H1 (cell line): ENCODE measurements at regions not wholly inside any gene's neighbourhood (a gene's known extent, or its start where the extent isn't known, plus 50 kb on each side); places are given as distances from the start of the nearest gene placed in this dataset.

Source experiments
- CTCF ChIA-PET: fragments of 300-600 bp; sonication (Branson Sonifier 250); formaldehyde crosslinking; loops from one replicate; lab custom pipeline; 2021; ENCODE audit not compliant: partially characterized antibody; lab: Charles Lee
- POLR2A ChIA-PET: fragments of 300-600 bp; sonication (Branson Sonifier 250); formaldehyde crosslinking; loops from one replicate; lab custom pipeline; 2021; ENCODE audit warnings: inconsistent platforms; ENCODE audit not compliant: partially characterized antibody; lab: Charles Lee
- DNase-seq, 2 experiments: peaks; one replicate each; pipeline versions ENCODE4 v3.0.0 to v3.0.0-alpha.2; 2010 to 2022; ENCODE audit warnings: low spot score in 2 of 2, low read depth in 1 of 2, mixed read lengths in 1 of 2
- FAIRE-seq: peaks from 2 replicates; lab custom pipeline; 2011; peaks lifted over from hg19 to GRCh38; lab: Jason Lieb, UNC
- H2AFZ ChIP-seq: 2 replicates; pipeline ENCODE4 v1.8.1; 2012; ENCODE audit warnings: low read length, inconsistent platforms
- H2AK5ac ChIP-seq: 2 replicates; pipeline ENCODE4 v1.6.1; 2013; ENCODE audit warnings: low read depth, low read length
- H2BK120ac ChIP-seq: replicated peaks from 2 replicates; pipeline ENCODE3; 2013; ENCODE audit warnings: low read depth, low read length, inconsistent platforms
- H2BK12ac ChIP-seq: 2 replicates; pipeline ENCODE4 v1.6.1; 2013; ENCODE audit warnings: low read depth, low read length
- H2BK15ac ChIP-seq: 2 replicates; pipeline ENCODE4 v1.6.1; 2013; ENCODE audit warnings: low read length
- H2BK20ac ChIP-seq: 2 replicates; pipeline ENCODE4 v1.6.1; 2013; ENCODE audit warnings: low read length
- H2BK5ac ChIP-seq: 2 replicates; pipeline ENCODE4 v1.6.1; 2013; ENCODE audit warnings: low read depth, low read length
- H3K14ac ChIP-seq: 2 replicates; pipeline ENCODE4 v1.6.1; 2013; ENCODE audit warnings: inconsistent platforms; ENCODE audit not compliant: insufficient read length
- H3K18ac ChIP-seq: 2 replicates; pipeline ENCODE4 v1.6.1; 2013; ENCODE audit warnings: low read length; ENCODE audit errors: extremely low read depth
- H3K23ac ChIP-seq: 2 replicates; pipeline ENCODE4 v1.6.1; 2013; ENCODE audit warnings: inconsistent platforms; ENCODE audit not compliant: insufficient read length
- H3K23me2 ChIP-seq: 2 replicates; pipeline ENCODE4 v1.6.1; 2013; ENCODE audit warnings: low read depth, low read length
- H3K27ac ChIP-seq: 2 replicates; pipeline ENCODE4 v1.6.1; 2011; ENCODE audit warnings: low read depth, low read length, inconsistent platforms
- H3K27me3 ChIP-seq, 4 experiments: replicated peaks in 1 of 4; 1 replicate in 1 of 4; 2 replicates in 3 of 4; pipeline versions ENCODE4 v1.6.1 to v1.8.1; 2011 to 2013; ENCODE audit warnings: low read length in 3 of 4, mild to moderate bottlenecking in 3 of 4, inconsistent platforms in 2 of 4, mixed read lengths in 2 of 4, moderate library complexity in 1 of 4; ENCODE audit not compliant: control insufficient read depth in 3 of 4, insufficient read depth in 3 of 4; ENCODE audit errors: extremely low read depth in 1 of 4
- H3K36me3 ChIP-seq, 4 experiments: 2 replicates each; pipeline versions ENCODE4 v1.6.1 to v1.8.1; 2011 to 2013; ENCODE audit warnings: mild to moderate bottlenecking in 4 of 4, low read length in 3 of 4, moderate library complexity in 2 of 4, control low read depth in 1 of 4, inconsistent platforms in 1 of 4; ENCODE audit not compliant: insufficient read depth in 4 of 4, control insufficient read depth in 2 of 4
- H3K4ac ChIP-seq: replicated peaks from 2 replicates; pipeline ENCODE3; 2013; ENCODE audit warnings: low read length, low read depth, mixed read lengths, inconsistent platforms; ENCODE audit not compliant: insufficient read length
- H3K4me1 ChIP-seq, 4 experiments: replicated peaks in 1 of 4; 1 replicate in 1 of 4; 2 replicates in 3 of 4; pipeline versions ENCODE4 v1.6.1 to v1.8.1; 2011 to 2013; ENCODE audit warnings: low read length in 3 of 4, inconsistent platforms in 2 of 4, mixed read lengths in 1 of 4; ENCODE audit not compliant: insufficient read depth in 4 of 4, control insufficient read depth in 3 of 4
- H3K4me2 ChIP-seq, 2 experiments: 2 replicates each; pipeline versions ENCODE4 v1.6.1 to v1.8.1; 2011 to 2013; ENCODE audit warnings: low read depth in 2 of 2, low read length in 2 of 2, control low read depth in 1 of 2, inconsistent platforms in 1 of 2, mild to moderate bottlenecking in 1 of 2; ENCODE audit not compliant: insufficient read depth in 1 of 2
- H3K4me3 ChIP-seq, 4 experiments: fragments of 200-600, 300-600 bp in 1 of 4; sonication (generic), shearing (Covaris generic), sonication (Bioruptor Twin) in 1 of 4; 2 replicates each; pipeline versions ENCODE4 v1.5.1 to v1.8.1; 2011 to 2016; ENCODE audit warnings: low read length in 4 of 4, low read depth in 3 of 4, control low read depth in 2 of 4, inconsistent platforms in 2 of 4, mild to moderate bottlenecking in 2 of 4, mixed read lengths in 1 of 4, moderate library complexity in 1 of 4; ENCODE audit not compliant: insufficient read depth in 2 of 4; ENCODE audit errors: extremely low read depth in 1 of 4
- H3K56ac ChIP-seq: replicated peaks from 2 replicates; pipeline ENCODE3; 2013; ENCODE audit warnings: low read depth, mild to moderate bottlenecking, mixed read lengths, low read length, inconsistent platforms; ENCODE audit not compliant: insufficient read length
- H3K79me1 ChIP-seq: 2 replicates; pipeline ENCODE4 v1.6.1; 2013; ENCODE audit warnings: low read depth, low read length, control low read depth
- H3K79me2 ChIP-seq, 2 experiments: 2 replicates each; pipeline versions ENCODE4 v1.6.1 to v1.8.1; 2012 to 2013; ENCODE audit warnings: low read length in 2 of 2, mild to moderate bottlenecking in 2 of 2, inconsistent platforms in 1 of 2; ENCODE audit not compliant: insufficient read depth in 2 of 2, control insufficient read depth in 1 of 2
- H3K9ac ChIP-seq, 4 experiments: replicated peaks in 1 of 4; 1 replicate in 1 of 4; 2 replicates in 3 of 4; pipeline versions ENCODE4 v1.6.1 to v1.8.1; 2011 to 2013; ENCODE audit warnings: low read depth in 3 of 4, low read length in 3 of 4, control low read depth in 2 of 4, mild to moderate bottlenecking in 2 of 4, moderate library complexity in 2 of 4, inconsistent platforms in 1 of 4; ENCODE audit errors: extremely low read depth in 1 of 4
- H3K9me3 ChIP-seq, 2 experiments: 2 replicates each; pipeline versions ENCODE4 v1.6.1 to v1.8.1; 2012 to 2013; ENCODE audit warnings: mild to moderate bottlenecking in 2 of 2, moderate library complexity in 2 of 2, control low read depth in 1 of 2, inconsistent platforms in 1 of 2, low read depth in 1 of 2, low read length in 1 of 2, mixed read lengths in 1 of 2; ENCODE audit not compliant: insufficient read depth in 2 of 2
- H4K20me1 ChIP-seq, 2 experiments: replicated peaks in 1 of 2; 2 replicates each; pipeline versions ENCODE3 to v1.8.1; 2011 to 2013; ENCODE audit warnings: inconsistent platforms in 2 of 2, low read length in 2 of 2, mild to moderate bottlenecking in 1 of 2; ENCODE audit not compliant: insufficient read depth in 2 of 2, control insufficient read depth in 1 of 2
- H4K5ac ChIP-seq: 2 replicates; pipeline ENCODE4 v1.6.1; 2013; ENCODE audit warnings: low read length, low read depth, mixed read lengths, inconsistent platforms; ENCODE audit not compliant: insufficient read length
- H4K8ac ChIP-seq: 2 replicates; pipeline ENCODE4 v1.8.0; 2013; ENCODE audit warnings: mild to moderate bottlenecking, moderate library complexity, low read length, inconsistent platforms; ENCODE audit not compliant: insufficient read depth; ENCODE audit errors: extremely low read depth
- H4K91ac ChIP-seq: replicated peaks from 2 replicates; pipeline ENCODE3; 2013; ENCODE audit warnings: low read length, mixed read lengths, inconsistent platforms; ENCODE audit not compliant: insufficient read length
- EP300 ChIP-seq, 2 experiments: IDR thresholded peaks; 1 replicate in 1 of 2; 2 replicates in 1 of 2; pipeline ENCODE4 v1.6.1; 2011 to 2012; ENCODE audit warnings: low read depth in 2 of 2, low read length in 2 of 2, mild to moderate bottlenecking in 2 of 2, borderline replicate concordance in 1 of 2, inconsistent platforms in 1 of 2, moderate library complexity in 1 of 2
- JUND ChIP-seq: IDR thresholded peaks from 2 replicates; pipeline ENCODE4 v1.6.1; 2011; ENCODE audit warnings: mild to moderate bottlenecking, improper control_type of control experiment, low read length
- KDM1A ChIP-seq: fragments of 200-600, 300-600 bp; sonication (generic); IDR thresholded peaks from 2 replicates; pipeline ENCODE4 v1.7.1; 2016; ENCODE audit warnings: mild to moderate bottlenecking, low read length, borderline replicate concordance
- KDM4A ChIP-seq: IDR thresholded peaks from one replicate; pipeline ENCODE4 v1.7.1; 2012; ENCODE audit warnings: low read depth, mild to moderate bottlenecking, moderate library complexity, low read length, inconsistent platforms; ENCODE audit not compliant: severe bottlenecking
- POLR2AphosphoS5 ChIP-seq: IDR thresholded peaks from 2 replicates; pipeline ENCODE4 v1.6.1; 2011; ENCODE audit warnings: low read depth, low read length
- POU5F1 ChIP-seq: IDR thresholded peaks from 2 replicates; pipeline ENCODE4 v1.6.1; 2011; ENCODE audit warnings: low read depth, mild to moderate bottlenecking, low read length, moderate library complexity
- RNF2 ChIP-seq: fragments of 200-900, 300-1000 bp; sonication (generic); IDR thresholded peaks from 2 replicates; pipeline ENCODE4 v1.7.1; 2016; ENCODE audit warnings: borderline replicate concordance, low read depth, mild to moderate bottlenecking, antibody characterized with exemption, low read length; ENCODE audit not compliant: poor library complexity, severe bottlenecking; ENCODE audit errors: missing control alignments
- SRF ChIP-seq: IDR thresholded peaks from 2 replicates; pipeline ENCODE4 v1.6.1; 2011; ENCODE audit warnings: mild to moderate bottlenecking, low read depth, low read length, moderate library complexity
- TAF1 ChIP-seq: IDR thresholded peaks from 2 replicates; pipeline ENCODE4 v1.6.1; 2011; ENCODE audit warnings: mild to moderate bottlenecking, low read depth, low read length
- TCF12 ChIP-seq: IDR thresholded peaks from 2 replicates; pipeline ENCODE4 v1.6.1; 2011; ENCODE audit warnings: low read depth, mild to moderate bottlenecking, low read length
- USF2 ChIP-seq: IDR thresholded peaks from 2 replicates; pipeline ENCODE4 v1.6.1; 2011; ENCODE audit warnings: low read length, improper control_type of control experiment
- WGBS, 2 experiments: shearing (Covaris generic) in 1 of 2; methylation state at CpG; one replicate each; pipeline versions ENCODE4 v1.1.6 to v1.1.7; 2013 to 2015; ENCODE audit warnings: low lambda C conversion rate in 2 of 2, mixed read lengths in 2 of 2, inconsistent platforms in 1 of 2, low coverage in 1 of 2, missing lambda C conversion rate in 1 of 2; ENCODE audit not compliant: insufficient replicate concordance in 2 of 2, insufficient coverage in 1 of 2, insufficient read length in 1 of 2; ENCODE audit errors: extremely low coverage in 1 of 2, missing lambda C conversion rate in 1 of 2; 5-methylcytosine and 5-hydroxymethylcytosine counted together

- H4K91ac ChIP-seq = no peak overlapping the region
- no peaks in the 10 kb centered on the region for H3K9me3 ChIP-seq
- no peak overlapping the region for H2AFZ ChIP-seq
- no peak overlapping the region for H2BK20ac ChIP-seq
- no peak overlapping the region for H3K4me2 ChIP-seq
- no peaks in the 10 kb centered on the region for H3K79me1 ChIP-seq
- WGBS, 2 experiments = 100% methylated on average over 1 of the region's 1 CpG; no CpG with 5 or more reads in 1 of the 2 experiments
- ChIA-PET CTCF (no interaction called here), POLR2A (no interaction called here)
- H3K14ac ChIP-seq = no peak overlapping the region
- no peaks in the 10 kb centered on the region for H3K79me2 ChIP-seq
- no peak overlapping the region for H2AK5ac ChIP-seq
- no peaks in the 10 kb centered on the region for H3K4me1 ChIP-seq
- H3K18ac ChIP-seq = no peak overlapping the region
- H3K9ac ChIP-seq = no peak overlapping the region
- H4K8ac ChIP-seq = no peak overlapping the region
- no peaks in the 10 kb centered on the region for H3K23me2 ChIP-seq
- H2BK5ac ChIP-seq = no peak overlapping the region
- FAIRE-seq (no peak), DNase-seq (no peak)
- H3K4ac ChIP-seq = no peak overlapping the region
- no peak overlapping the region for H3K4me3 ChIP-seq
- no peaks in the 10 kb centered on the region for H3K36me3 ChIP-seq
- no peaks in the 10 kb centered on the region for H3K27me3 ChIP-seq
- H2BK15ac ChIP-seq = no peak overlapping the region
- H2BK120ac ChIP-seq = no peak overlapping the region
- no peak overlapping the region for H3K23ac ChIP-seq
- H4K20me1 ChIP-seq = no peaks in the 10 kb centered on the region
- H3K27ac ChIP-seq = no peak overlapping the region
- H3K56ac ChIP-seq = no peak overlapping the region
- H4K5ac ChIP-seq = no peak overlapping the region
- H2BK12ac ChIP-seq = no peak overlapping the region
- no peak for TF ChIP-seq EP300 (IDR thresholded peaks at IDR 0.05; ENCODE audit: borderline replicate concordance in 1 of 2, low read depth in 2 of 2, low read length in 2 of 2)
- no peak for TF ChIP-seq TAF1
- no peak for TF ChIP-seq USF2
- TF ChIP-seq KDM4A = no peak
- TF ChIP-seq POLR2AphosphoS5 = no peak
- TF ChIP-seq POU5F1 = no peak
- no peak for TF ChIP-seq TCF12
- TF ChIP-seq KDM1A = no peak
- TF ChIP-seq JUND = no peak
- no peak for TF ChIP-seq SRF
- no peak for TF ChIP-seq RNF2
These were observed 54.8 kb upstream of the DOCK10 start for GRCh38 chr2:225097035-225097434.
